ACHN (cell line): ENCODE measurements at regions not wholly inside any gene's neighbourhood (a gene's known extent, or its start where the extent isn't known, plus 50 kb on each side); places are given as distances from the start of the nearest gene placed in this dataset.
"Not testable (repeated sequence)": the region's sequence is repeated elsewhere in the genome, so short reads cannot be mapped to it uniquely, and the experiment has no call there.

ENCODE experiments used
- DNase-seq: peaks from one replicate; pipeline ENCODE4 v3.0.0-alpha.2; 2015
- in situ Hi-C: cut with HindIII; loops from 2 replicates; pipeline ENCODE4 v1.10.0; 2017; ENCODE audit warnings: low sequenced_read_pairs, low pct_ligation_motif_present, low pct_unique_long_range_greater_than_20kb

- in situ Hi-C loops: no loop called here
- no peak for DNase-seq
Measured at GRCh38 chr3:53401154-53401553, 53.8 kb upstream of the DCP1A start.

- no peak for DNase-seq
- in situ Hi-C loops: no loop called here
Measured at GRCh38 chr3:53402326-53402725, 55.0 kb upstream of the DCP1A start.

GRCh38 chr3:53411371-53411770 lies 64.0 kb upstream of the DCP1A start:
- DNase-seq: no peak
- in situ Hi-C loops: no loop called here

GRCh38 chr3:53412953-53413352 lies 65.6 kb upstream of the DCP1A start:
- DNase-seq: no peak
- in situ Hi-C loops: no loop called here

- in situ Hi-C loops: no loop called here
- no peak for DNase-seq
Measured at GRCh38 chr3:53416530-53416929, 69.2 kb upstream of the DCP1A start.

GRCh38 chr3:53420831-53421230 lies 73.5 kb upstream of the DCP1A start:
- in situ Hi-C loops: no loop called here
- DNase-seq: no peak

- in situ Hi-C loops: no loop called here
- no peak for DNase-seq
Measured at GRCh38 chr3:53422954-53423698, 71.3 kb upstream of the CACNA1D start.

DNA sequence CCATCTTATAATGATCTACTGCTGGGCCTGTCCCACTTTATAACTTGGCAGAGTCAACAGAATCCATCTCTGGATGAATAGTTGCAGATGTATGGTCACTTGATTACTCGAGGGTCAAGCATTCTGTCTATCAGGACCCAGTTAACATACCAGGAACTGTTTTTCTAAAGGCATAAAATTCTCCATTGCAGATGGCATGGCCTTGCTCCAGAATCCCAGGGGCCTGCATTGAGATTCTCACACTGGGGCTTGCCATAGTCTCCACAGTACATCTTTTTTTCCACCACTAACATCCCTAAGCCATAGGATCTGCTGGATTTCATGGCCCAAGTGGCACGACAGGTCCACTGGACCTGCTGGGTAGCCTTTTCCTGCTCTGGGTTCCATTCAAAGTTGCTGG lies 68.5 kb upstream of the CACNA1D start:
- in situ Hi-C loops: no loop called here
- DNase-seq: no peak

DNA sequence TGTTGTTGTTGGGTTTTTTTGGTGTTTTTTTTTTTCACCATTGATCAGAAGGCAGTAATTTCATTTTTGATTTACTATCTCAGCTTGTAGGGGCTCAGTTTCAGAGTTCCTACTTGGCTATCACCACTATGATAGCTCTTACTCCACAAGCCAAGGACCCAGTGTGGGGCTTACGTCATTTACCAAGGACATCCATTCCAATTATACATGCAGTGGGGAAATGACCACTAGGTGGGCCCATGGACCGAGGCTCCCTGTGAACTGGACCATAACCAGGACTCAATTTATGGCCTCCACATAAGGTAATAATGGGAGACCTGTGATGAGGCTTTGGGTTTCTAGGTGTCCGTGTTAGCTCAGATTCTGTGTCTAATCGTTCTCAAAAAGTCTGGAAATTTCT lies 67.5 kb upstream of the CACNA1D start:
- in situ Hi-C loops: no loop called here
- DNase-seq: peak; percentile 3

DNA sequence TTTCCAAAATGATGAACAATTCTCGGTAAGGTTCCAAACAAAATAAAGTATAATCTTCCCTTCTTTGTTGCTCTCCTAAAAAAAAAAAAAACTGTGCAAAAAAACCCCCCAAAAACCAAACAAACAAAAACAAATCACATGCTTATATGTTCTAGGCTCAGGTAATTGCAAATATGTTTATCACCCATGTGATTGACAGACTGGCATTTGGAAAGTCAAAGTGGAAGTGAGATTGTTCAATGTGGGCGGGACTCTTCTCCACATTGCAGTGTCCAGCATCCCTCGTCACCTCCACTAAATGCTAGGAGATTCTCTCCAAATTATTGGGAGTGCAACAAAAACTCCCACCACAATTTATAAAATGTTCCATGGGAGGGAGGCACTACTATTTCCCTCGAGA lies 57.6 kb upstream of the CACNA1D start:
- no peak for DNase-seq
- in situ Hi-C loops: no loop called here

DNA sequence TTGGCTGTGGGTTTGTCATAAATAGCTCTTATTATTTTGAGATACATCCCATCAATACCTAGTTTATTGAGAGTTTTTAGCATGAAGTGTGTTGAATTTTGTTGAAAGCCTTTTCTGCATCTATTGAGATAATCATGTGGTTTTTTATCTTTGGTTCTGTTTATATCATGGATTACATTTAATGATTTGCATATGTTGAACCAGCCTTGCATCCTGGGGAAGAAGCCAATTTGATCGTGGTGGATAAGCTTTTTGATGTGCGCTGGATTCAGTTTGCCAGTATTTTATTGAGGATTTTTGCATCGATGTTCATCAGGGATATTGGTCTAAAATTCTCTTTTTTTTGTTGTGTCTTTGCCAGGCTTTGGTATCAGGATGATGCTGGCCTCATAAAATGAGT lies 51.5 kb upstream of the CACNA1D start:
- DNase-seq, in situ Hi-C loops: not testable (repeated sequence)
